ENCODE measurements at regions not wholly inside any gene's neighbourhood (a gene's known extent, or its start where the extent isn't known, plus 50 kb on each side); places are given as distances from the start of the nearest gene placed in this dataset.
"Not testable (repeated sequence)": the region's sequence is repeated elsewhere in the genome, so short reads cannot be mapped to it uniquely, and the experiment has no call there.

DNA sequence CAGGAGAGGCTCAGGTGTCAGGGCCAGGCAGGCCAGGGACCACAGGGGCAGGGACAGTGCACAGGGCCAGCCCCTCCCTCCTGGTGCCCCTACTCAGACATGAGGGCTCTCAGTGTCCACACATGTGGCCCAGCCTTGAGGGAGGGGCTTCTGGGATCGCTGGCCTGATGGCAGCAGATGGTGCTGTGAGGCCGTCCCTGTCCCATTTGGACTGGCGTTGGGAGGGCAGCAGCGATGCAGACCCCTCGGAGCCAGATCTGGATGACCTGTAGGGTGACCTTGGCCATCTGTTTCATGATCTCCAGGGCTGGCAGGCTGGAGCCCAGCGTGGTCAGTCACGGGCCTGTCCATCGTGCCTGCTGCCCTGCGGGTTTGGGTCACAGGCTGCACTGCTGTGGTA, 377.6 kb downstream of the TMEM121 start:
- TF ChIP-seq ZFX (IDR thresholded peaks at IDR 0.05; ENCODE audit: borderline replicate concordance) = no peak
- TF ChIP-seq, protein P1, sequence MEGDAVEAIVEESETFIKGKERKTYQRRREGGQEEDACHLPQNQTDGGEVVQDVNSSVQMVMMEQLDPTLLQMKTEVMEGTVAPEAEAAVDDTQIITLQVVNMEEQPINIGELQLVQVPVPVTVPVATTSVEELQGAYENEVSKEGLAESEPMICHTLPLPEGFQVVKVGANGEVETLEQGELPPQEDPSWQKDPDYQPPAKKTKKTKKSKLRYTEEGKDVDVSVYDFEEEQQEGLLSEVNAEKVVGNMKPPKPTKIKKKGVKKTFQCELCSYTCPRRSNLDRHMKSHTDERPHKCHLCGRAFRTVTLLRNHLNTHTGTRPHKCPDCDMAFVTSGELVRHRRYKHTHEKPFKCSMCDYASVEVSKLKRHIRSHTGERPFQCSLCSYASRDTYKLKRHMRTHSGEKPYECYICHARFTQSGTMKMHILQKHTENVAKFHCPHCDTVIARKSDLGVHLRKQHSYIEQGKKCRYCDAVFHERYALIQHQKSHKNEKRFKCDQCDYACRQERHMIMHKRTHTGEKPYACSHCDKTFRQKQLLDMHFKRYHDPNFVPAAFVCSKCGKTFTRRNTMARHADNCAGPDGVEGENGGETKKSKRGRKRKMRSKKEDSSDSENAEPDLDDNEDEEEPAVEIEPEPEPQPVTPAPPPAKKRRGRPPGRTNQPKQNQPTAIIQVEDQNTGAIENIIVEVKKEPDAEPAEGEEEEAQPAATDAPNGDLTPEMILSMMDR (IDR thresholded peaks at IDR 0.05) = no peak
- H3K27ac ChIP-seq = no peak overlapping the region

DNA sequence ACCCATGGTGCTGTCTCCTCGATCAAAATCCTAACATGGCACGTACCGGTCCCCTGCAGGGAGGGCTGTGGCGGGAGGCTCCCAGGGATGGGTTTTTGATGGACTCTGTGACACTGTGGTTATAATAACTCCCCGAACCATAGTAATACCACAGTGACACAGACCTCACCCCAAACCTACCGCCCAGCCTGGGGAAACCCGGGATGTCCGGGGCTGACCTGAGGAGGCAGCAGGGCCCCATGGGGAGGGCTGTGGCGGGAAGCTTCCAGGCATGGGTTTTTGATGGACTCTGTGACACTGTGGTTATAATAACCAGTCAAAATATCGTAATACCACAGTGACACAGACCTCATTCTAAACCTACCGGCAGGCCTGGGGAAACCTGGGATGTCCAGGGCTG, 378.0 kb downstream of the TMEM121 start:
- no peak overlapping the region for H3K27ac ChIP-seq
- TF ChIP-seq, protein P1 (IDR thresholded peaks at IDR 0.05) = no peak
- TF ChIP-seq ZFX (IDR thresholded peaks at IDR 0.05; ENCODE audit: borderline replicate concordance) = no peak

- no peak overlapping the region for H3K27ac ChIP-seq
- no peak for TF ChIP-seq ZFX (IDR thresholded peaks at IDR 0.05; ENCODE audit: borderline replicate concordance)
- TF ChIP-seq, protein P1 (IDR thresholded peaks at IDR 0.05) = no peak
Measured at GRCh38 chr14:105905456-105905855, 379.1 kb downstream of the TMEM121 start.

DNA sequence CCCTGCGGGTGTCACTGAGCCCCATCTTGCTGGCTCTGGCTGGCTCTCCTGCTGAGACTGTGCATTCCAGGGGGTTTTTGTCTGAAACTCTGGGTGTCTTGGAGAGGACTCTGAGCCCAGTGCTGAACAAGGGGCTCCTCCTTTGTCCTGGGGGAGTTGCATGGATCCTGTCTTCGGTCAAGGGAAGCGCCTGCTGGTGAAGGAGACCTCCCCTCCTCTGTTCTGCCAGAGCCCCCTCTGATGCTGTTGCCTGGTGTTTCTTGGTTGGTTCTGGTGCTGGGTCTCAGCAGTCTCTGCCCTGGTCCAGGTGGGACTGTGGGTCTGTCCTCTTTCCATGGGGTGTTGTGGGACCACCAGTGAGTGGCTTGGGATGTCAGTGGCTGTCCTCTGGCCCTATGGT, 380.9 kb downstream of the TMEM121 start:
- no peak for TF ChIP-seq ZFX (IDR thresholded peaks at IDR 0.05; ENCODE audit: borderline replicate concordance)
- TF ChIP-seq, protein P1 (IDR thresholded peaks at IDR 0.05) = no peak
- no peak overlapping the region for H3K27ac ChIP-seq

DNA sequence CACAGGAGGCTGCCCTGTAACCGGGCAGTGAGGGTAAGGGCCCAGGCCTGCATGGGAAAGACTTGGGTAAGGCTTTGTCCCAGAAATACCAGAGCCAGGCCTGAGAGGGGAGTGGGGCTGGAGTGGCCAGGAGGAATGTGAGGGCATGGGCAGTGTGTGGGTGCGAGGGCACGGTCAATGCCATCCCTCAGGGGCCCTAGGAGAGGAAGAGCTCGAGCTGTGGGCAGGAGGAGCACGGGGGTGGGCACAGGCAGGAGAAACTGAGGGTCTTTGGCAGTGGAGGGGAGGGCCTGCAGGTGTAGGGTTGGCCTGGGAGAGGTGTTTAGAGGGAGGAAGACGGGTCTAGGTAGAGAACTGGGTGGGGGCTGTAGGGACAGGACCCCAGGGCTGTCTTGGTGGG, 381.6 kb downstream of the TMEM121 start:
- no peak overlapping the region for H3K27ac ChIP-seq
- TF ChIP-seq ZFX (IDR thresholded peaks at IDR 0.05; ENCODE audit: borderline replicate concordance) = no peak
- TF ChIP-seq, protein P1 (IDR thresholded peaks at IDR 0.05) = no peak

DNA sequence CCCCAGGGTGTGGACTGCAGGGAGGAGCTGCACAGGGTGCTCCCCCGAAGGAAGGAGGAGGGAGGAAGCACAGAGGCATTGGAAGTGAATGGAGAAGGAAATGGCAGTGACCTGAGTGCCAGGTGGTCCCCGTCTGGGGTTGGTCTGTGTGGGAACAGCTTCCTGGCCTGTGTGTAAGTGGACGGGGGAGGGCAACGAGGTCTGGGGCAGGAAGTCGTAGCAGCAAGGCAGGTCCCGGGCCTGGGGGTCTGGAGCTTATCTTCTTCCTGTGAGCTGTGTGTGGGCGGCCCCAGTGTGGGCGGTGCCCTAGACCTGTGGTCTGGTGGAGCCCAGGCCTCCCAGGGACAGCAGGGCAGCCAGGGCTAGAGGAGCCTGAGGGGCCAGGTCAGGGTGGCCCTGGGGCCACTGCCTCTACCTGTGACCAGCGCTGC, 382.1 kb downstream of the TMEM121 start:
- no peak for TF ChIP-seq ZFX (IDR thresholded peaks at IDR 0.05; ENCODE audit: borderline replicate concordance)
- TF ChIP-seq, protein P1 (IDR thresholded peaks at IDR 0.05) = no peak
- H3K27ac ChIP-seq = no peak overlapping the region

GRCh38 chr14:105909046-105909827, 382.9 kb downstream of the TMEM121 start:
- H3K27ac ChIP-seq = no peak overlapping the region

DNA sequence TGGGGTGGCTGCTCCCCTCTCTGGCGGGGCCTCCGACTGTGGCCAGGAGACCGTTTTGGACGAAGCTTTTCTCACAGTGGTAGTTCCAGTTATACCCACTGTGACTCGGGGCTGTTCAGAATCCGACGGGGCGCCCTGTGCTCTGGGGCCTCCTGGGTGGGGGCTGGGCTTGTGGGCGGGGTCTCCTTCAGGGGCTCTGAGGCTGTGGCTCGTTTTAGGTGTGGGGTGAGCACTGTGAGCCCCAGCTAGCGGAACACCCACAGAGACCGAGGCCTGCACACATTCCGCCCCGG, 383.4 kb downstream of the TMEM121 start:
- H3K27ac ChIP-seq = not testable (repeated sequence)

More at GRCh38 chr14:105909046-105909827, 382.9 kb downstream of the TMEM121 start:
- TF ChIP-seq, protein P1 (IDR thresholded peaks at IDR 0.05) = no peak
- no peak for TF ChIP-seq ZFX (IDR thresholded peaks at IDR 0.05; ENCODE audit: borderline replicate concordance)

Measured in 22Rv1 (cell line).